GM21381 (cell line): ENCODE measurements at regions not wholly inside any gene's neighbourhood (a gene's known extent, or its start where the extent isn't known, plus 50 kb on each side); places are given as distances from the start of the nearest gene placed in this dataset.
A peak's percentile ranks its signal among the peaks of the same experiment; 100 is the strongest.

Source experiments
- ATAC-seq: cut with Tn5 transposase; IDR thresholded peaks from one replicate; pipeline ENCODE4 v1.9.1; 2021; ENCODE audit warnings: mild to moderate bottlenecking, moderate library complexity; ENCODE audit not compliant: unreplicated experiment

- ATAC-seq, result peak; percentile 47
These were observed 269.4 kb upstream of the TTC14 start for GRCh38 chr3:180332608-180333007.

DNA sequence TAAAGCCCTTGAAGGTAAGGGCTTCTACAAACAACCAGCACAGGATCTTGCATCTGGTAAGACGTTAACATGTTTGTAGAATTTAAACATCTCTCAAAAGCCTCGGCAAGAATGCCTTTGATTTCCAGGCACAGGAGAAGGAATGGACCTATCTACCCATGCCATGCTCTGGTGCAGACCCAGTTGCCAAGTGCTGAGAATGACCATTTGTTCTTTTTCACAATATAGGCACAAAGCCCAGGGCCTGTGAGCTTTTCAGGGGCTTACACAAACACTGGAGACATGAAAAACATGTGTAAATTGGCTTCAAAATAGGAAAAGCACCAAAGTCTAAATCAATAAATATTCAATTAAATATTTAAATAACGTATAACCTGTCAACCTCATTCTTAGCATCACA is 266.9 kb upstream of the TTC14 start:
- no peak for ATAC-seq

DNA sequence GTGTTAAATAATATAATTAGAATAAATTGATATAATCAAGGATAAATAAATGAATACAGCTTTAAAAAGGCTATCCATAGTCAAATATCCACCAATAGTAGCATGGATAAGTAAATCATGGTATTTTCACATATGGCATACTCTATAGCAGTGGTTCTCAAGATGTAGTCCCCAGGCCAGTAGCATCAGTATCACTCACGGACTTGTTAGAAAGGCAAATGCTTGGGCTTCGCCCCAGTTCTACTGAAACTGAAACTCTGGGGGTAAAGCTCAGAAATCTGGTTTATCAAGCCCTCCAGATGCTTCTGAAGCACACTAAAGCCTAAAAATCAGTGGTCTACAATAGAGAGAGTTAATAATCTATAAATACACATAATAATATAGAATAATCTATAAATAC is 261.6 kb upstream of the TTC14 start:
- ATAC-seq, result no peak

DNA sequence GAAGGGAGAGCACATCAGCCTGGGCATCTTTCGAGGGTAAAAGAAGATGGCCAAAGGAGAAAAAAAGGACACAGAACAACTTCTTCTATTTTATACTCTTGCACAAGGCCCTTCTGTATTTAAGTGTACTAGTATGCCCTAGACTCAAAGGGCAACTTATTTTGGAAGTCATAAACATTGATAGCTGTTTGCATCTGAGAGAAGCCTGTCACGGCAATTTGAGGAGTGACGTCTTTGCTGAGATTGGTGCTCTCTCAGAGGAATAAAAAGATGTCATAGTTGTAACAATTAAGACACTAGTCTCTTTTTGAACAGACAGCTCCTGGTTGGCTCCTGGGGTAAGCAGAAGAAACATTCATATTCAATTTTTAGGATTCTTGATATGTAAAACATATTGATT is 260.4 kb upstream of the TTC14 start:
- no peak for ATAC-seq

- no peak for ATAC-seq
These were observed 250.4 kb upstream of the TTC14 start for GRCh38 chr3:180351601-180352000.

DNA sequence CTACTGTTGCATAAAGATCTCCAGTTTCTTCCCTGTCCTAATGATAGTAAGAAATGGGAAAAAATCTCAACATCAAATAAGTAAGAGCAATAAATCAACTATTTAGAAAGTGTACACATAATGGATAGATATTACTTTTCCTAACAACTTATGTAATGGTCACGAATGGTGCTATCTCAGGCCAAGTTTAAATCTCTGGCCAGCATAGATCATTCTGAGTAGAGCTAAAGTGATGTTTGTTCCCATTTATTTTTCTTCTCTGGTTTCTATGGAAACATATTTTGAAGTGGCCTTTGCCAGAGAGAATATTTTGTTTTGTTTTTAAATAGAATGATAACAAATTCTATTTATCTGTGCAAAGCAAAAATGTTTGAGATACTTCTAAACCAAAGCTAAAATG is 249.7 kb upstream of the TTC14 start:
- no peak for ATAC-seq

- ATAC-seq, result no peak
These were observed 247.7 kb upstream of the TTC14 start for GRCh38 chr3:180354214-180354613.

- no peak for ATAC-seq
These were observed 243.8 kb upstream of the TTC14 start for GRCh38 chr3:180358179-180358578.

GRCh38 chr3:180359061-180359952 is 242.7 kb upstream of the TTC14 start:
- ATAC-seq, result no peak

DNA sequence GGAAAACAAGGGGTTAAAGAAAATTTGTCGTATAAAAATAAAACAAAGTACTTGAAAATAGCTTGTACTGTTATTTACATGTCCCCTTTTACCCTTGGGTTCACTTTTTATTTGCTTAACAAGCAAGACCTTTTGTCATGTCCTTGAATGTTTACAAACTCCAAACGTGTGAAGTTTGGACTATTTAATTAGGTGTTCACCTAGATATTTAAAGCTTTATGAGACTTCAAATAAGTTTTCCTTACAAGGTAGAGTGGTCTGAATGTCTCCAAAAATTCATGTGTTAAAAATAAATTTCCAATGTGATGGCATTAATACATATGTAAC is 242.0 kb upstream of the TTC14 start:
- no peak for ATAC-seq

GRCh38 chr3:180362081-180362480 is 239.9 kb upstream of the TTC14 start:
- no peak for ATAC-seq

DNA sequence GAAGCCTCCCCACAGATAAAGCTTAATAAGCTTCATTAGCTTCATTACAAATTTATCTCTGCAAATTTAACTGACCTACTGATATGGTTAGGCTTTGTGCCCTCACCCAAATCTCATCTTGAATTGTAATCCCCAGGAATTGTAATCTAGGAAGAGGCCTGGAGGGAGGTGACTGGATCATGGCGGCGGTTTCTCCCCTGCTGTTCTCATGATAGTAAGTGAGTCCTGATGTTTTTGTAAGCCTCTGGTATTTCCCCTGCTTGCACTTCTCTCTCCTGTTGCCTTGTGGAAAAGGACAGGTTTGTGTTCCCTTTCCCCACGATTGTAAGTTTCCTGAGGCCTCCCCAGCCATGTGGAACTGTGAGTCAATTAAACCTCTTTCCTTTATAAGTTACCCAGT is 226.1 kb upstream of the TTC14 start:
- no peak for ATAC-seq

DNA sequence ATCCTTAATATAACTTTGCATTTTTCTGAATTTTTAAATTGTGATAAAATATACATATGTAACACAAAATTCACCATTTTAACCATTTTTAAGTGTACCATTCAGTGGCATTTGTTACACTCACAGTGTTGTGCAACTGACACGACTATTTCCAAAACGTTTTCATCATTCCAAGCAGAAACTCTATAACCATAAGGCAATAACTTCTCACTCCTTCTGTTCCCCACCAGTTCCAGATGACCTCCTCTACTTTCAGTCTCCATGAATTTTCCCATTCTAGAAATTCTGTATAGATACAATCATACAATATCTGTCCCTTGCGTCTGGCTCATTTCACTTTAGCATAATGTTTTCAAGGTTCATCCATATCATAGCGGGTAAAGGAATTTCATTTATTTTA is 223.5 kb upstream of the TTC14 start:
- no peak for ATAC-seq

GRCh38 chr3:180382638-180383180 is 219.3 kb upstream of the TTC14 start:
- no peak for ATAC-seq

GRCh38 chr3:180383332-180384020 is 218.5 kb upstream of the TTC14 start:
- ATAC-seq, result no peak

DNA sequence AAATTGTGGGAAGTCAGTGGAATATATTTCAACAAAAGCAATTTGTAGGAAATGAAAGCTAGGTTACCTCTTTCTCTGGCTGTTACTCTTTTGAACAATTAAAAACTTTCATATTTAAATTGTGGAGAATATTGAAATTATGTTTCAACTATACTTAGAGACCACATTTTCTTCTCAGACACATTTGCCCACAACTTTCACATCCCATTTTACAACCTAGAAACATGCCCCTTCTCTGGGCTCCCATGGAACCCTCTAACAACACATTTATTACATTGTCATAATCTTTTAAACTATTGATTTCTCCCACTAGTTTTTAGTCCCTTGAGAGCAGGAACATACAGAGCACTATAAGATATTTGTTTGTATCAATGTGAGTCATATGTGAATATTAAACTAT is 211.7 kb upstream of the TTC14 start:
- ATAC-seq, result no peak

- no peak for ATAC-seq
These were observed 211.0 kb upstream of the TTC14 start for GRCh38 chr3:180391001-180391400.

DNA sequence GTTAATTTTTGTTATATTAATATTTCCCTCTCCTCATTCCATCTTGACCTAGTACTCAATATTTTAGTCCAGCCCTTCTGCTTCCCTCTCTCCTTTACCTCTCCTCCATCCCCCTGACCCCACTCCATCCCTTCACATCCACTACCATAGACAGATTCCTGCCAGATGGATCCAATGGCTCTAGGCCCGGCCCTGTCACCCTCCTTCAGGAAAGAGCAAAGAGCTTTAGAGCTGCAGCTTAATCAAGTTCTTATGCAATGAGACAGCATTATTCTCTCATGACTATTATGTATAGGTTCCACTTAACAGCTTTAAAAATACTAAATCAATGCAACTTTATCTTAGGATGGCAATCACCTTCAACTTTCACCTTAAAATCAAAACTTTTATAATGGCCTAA is 200.7 kb upstream of the TTC14 start:
- no peak for ATAC-seq

GRCh38 chr3:180402471-180403073 is 199.4 kb upstream of the TTC14 start:
- peak; percentile 71 for ATAC-seq

DNA sequence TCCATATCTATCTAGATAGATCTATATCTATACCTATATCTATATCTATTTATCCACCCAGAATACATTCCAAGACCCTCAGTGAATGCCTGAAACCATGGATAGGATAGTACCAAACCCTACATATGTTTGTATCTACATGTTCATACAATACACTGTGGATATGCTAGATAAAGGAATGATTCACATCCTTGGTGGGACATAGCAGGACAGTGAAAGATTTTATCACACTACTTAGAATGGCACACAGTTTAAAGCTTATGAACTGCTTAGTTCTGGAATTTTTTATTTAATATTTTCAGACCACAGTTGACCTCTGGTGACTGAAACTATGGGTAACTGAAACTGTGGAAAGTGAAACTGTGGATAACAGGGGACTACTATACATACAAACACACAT is 198.8 kb upstream of the TTC14 start:
- ATAC-seq, result no peak

- no peak for ATAC-seq
These were observed 193.3 kb upstream of the TTC14 start for GRCh38 chr3:180408654-180409053.

DNA sequence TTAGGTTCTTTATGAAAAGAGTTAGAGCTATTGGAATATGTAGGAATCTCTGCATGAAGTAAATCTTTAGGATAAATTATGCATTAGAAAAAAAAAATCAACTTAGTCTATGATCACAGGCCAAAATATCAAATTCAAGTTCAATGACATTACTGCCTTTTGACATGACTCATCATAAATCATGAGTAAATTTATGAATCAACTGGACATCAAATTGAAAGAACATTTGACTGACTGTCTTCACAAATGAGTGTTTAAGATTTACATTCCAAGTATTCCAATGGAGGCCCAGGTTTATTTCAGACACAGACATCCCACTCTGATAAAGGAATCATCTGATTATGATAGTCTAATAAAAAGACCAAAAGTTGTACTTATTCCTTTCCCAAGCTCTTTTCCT is 192.8 kb upstream of the TTC14 start:
- no peak for ATAC-seq
